ENCODE measurements at regions not wholly inside any gene's neighbourhood (a gene's known extent, or its start where the extent isn't known, plus 50 kb on each side); places are given as distances from the start of the nearest gene placed in this dataset.

DNA sequence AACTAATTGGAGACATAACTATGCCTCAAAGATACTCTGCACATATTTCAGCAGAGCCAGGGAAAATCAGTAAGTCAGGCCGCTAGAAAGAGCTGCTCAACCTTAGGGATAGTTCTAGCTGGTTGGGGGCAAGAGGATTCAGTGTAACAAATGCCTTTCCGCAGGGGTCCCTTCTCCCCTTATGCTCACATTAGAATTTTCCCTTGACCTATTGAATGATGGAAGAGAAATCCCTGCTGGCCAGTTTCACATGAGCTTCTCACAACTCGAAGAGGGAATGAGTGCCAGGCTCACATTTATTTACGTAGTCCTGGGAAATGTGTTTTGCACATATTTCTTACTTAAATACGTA is 66.2 kb upstream of the USP9X start:
- TF ChIP-seq, protein P1, sequence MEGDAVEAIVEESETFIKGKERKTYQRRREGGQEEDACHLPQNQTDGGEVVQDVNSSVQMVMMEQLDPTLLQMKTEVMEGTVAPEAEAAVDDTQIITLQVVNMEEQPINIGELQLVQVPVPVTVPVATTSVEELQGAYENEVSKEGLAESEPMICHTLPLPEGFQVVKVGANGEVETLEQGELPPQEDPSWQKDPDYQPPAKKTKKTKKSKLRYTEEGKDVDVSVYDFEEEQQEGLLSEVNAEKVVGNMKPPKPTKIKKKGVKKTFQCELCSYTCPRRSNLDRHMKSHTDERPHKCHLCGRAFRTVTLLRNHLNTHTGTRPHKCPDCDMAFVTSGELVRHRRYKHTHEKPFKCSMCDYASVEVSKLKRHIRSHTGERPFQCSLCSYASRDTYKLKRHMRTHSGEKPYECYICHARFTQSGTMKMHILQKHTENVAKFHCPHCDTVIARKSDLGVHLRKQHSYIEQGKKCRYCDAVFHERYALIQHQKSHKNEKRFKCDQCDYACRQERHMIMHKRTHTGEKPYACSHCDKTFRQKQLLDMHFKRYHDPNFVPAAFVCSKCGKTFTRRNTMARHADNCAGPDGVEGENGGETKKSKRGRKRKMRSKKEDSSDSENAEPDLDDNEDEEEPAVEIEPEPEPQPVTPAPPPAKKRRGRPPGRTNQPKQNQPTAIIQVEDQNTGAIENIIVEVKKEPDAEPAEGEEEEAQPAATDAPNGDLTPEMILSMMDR (IDR thresholded peaks at IDR 0.05), result no peak
- no peak for TF ChIP-seq POLR2A (IDR thresholded peaks at IDR 0.05; ENCODE audit: low read depth)
